ENCODE measurements at regions not wholly inside any gene's neighbourhood (a gene's known extent, or its start where the extent isn't known, plus 50 kb on each side); places are given as distances from the start of the nearest gene placed in this dataset.
"Not testable (repeated sequence)": the region's sequence is repeated elsewhere in the genome, so short reads cannot be mapped to it uniquely, and the experiment has no call there.

DNA sequence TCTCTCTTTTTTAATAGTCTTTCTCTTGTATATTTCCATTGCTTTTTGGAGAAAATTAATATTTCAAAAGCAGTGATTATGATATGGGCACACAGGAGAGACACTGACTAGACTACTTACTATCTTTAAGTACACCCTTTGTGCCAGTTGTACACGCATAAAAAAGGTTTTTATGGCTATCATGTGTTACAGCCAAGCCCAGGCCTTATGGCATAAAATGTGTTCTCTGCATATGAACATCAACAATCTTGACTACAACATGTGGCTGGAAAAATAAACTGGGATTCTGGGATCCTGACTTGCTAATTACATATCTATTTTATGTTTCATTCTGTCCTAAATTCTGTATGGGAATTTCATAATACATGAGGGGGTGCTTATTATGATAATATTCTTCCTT is 1401.8 kb downstream of the SLITRK5 start:
- no peak overlapping the region for H3K27ac ChIP-seq (ENCODE audit: low read depth)
- no peaks in the 10 kb centered on the region for H3K4me1 ChIP-seq (ENCODE audit: insufficient read depth)
- no peak overlapping the region for H3K4me3 ChIP-seq (ENCODE audit: low read depth, low read length)
- no peaks in the 10 kb centered on the region for H3K36me3 ChIP-seq (ENCODE audit: insufficient read depth)
- WGBS = 62% methylated on average over 1 of the region's 1 CpG
- DNase-seq (ENCODE audit: extremely low spot score) = no peak

DNA sequence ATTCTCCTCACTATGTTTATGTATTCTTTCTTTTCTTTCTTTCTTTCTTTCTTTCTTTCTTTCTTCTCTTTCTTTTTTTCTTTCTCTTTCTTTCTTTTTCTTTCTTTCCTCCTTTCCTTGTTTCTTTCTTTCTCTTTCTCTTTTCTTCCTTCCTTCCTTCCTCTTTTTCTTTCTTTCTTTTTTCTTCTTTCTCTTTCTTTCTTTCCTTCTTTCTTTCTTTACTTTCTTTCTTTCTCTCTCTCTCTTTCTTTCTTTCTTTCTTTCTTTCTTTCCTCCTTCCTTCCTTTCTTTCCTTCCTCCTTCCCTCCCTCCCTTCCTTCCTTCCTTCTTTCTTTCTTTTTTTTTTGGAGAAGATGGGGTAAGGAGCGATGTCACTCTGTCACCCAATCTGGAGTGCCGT is 1405.5 kb downstream of the SLITRK5 start:
- no peak for DNase-seq (ENCODE audit: extremely low spot score)
- Histone ChIP-seq H3K27ac (ENCODE audit: low read depth) (no peak overlapping the region), H3K36me3 (ENCODE audit: insufficient read depth) (no peaks in the 10 kb centered on the region), H3K4me3 (ENCODE audit: low read depth, low read length) (no peak overlapping the region), H3K4me1 (ENCODE audit: insufficient read depth) (no peaks in the 10 kb centered on the region)
- 94% methylated on average over 2 of the region's 2 CpGs for WGBS

DNA sequence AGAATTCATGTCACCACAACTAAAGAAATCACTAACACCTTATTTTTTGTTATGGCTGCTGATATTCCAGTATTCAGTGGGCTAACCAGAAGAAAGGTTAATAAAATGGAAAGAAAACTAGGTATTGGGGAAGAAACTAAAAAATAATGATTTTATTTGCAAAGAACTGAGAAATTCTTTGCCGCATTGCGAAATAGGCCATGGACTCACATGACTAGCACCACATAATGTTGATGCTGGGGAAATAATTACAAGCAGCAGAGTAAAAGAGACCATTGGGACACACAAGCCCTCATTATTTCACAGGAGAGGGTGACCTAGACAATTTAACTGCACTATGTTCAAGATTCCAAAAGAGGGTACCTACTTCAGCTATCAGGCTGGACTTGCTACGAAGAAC is 1411.5 kb downstream of the SLITRK5 start:
- no peak overlapping the region for H3K4me3 ChIP-seq (ENCODE audit: low read depth, low read length)
- WGBS = 92% methylated on average over 3 of the region's 3 CpGs
- H3K4me1 ChIP-seq (ENCODE audit: insufficient read depth) = no peaks in the 10 kb centered on the region
- H3K36me3 ChIP-seq (ENCODE audit: insufficient read depth) = no peaks in the 10 kb centered on the region
- no peak overlapping the region for H3K27ac ChIP-seq (ENCODE audit: low read depth)
- DNase-seq (ENCODE audit: extremely low spot score) = no peak

DNA sequence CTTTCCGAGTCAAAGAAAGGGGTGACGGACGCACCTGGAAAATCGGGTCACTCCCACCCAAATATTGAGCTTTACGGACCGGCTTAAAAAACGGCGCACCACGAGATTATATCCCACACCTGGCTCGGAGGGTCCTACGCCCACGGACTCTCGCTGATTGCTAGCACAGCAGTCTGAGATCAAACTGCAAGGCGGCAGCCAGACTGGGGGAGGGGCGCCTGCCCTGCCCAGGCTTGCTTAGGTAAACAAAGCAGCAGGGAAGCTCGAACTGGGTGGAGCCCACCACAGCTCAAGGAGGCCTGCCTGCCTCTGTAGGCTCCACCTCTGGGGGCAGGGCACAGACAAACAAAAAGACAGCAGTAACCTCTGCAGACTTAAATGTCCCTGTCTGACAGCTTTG is 1416.9 kb downstream of the SLITRK5 start:
- H3K4me3 ChIP-seq (ENCODE audit: low read depth, low read length); H3K4me1 ChIP-seq (ENCODE audit: insufficient read depth); H3K27ac ChIP-seq (ENCODE audit: low read depth); H3K36me3 ChIP-seq (ENCODE audit: insufficient read depth); DNase-seq (ENCODE audit: extremely low spot score): not testable (repeated sequence)
- 90% methylated on average over 16 of the region's 16 CpGs for WGBS

DNA sequence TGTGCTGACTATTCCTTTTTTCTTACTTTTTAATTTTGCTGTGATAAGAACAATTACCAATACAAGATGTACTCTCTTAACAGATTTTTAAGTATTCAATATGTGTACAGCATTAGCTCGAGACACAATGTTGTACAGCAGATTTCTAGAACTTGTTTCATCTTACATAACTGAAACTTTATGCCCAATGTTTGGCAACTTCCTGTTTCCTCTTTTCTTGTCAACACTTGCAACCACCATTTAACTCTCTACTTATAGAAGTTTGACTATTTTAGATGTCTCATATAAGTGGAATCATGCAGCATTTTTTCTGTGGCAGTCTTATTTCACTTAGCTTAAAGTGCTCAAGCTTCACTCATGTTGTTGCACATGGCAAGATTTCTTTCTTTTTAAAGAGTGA is 1426.8 kb downstream of the SLITRK5 start:
- Histone ChIP-seq H3K4me3 (ENCODE audit: low read depth, low read length) (no peak overlapping the region), H3K4me1 (ENCODE audit: insufficient read depth) (no peaks in the 10 kb centered on the region), H3K36me3 (ENCODE audit: insufficient read depth) (no peaks in the 10 kb centered on the region), H3K27ac (ENCODE audit: low read depth) (no peak overlapping the region)
- no peak for DNase-seq (ENCODE audit: extremely low spot score)
- WGBS = 77% methylated on average over 1 of the region's 1 CpG

DNA sequence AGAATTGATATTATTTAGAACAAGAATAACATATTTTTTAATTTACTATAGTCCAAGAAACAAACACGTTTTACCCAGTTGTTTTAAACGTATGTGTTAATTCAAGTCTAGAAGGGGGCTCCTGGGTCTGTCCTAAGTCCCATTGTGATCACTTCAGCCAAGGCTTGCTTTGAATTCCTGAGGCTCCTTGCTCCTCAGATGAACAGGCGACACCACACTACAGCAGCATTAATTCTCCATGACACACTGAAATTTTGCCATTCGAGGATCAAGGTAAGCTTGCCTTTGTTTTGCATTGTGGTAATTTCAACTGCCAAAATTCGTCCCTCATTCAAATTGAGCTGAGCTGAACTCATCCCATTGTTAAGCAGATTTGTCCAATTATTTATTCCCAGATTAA is 1442.6 kb downstream of the SLITRK5 start:
- no peak for DNase-seq (ENCODE audit: extremely low spot score)
- Histone ChIP-seq H3K4me3 (ENCODE audit: low read depth, low read length) (no peak overlapping the region), H3K4me1 (ENCODE audit: insufficient read depth) (no peaks in the 10 kb centered on the region), H3K27ac (ENCODE audit: low read depth) (no peak overlapping the region), H3K36me3 (ENCODE audit: insufficient read depth) (no peaks in the 10 kb centered on the region)
- WGBS = 56% methylated on average over 5 of the region's 5 CpGs

DNA sequence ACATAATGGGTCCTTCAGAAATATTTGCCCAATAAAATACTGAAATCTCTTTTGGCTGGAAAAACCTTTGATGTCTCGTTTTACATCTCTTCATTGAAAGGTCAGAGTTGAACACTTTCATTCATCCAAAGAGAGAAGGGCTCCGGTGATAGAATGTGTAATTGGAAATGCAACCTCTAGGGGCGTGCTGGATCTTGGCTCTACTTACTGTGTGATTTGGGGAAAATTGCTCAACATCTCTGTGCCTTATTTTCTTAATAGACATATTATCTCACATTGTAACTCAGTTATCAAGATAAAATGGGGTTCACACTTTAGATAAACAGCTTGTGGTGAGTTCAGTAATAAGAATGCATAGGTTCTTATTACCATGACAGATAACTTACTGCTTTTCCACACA is 1444.1 kb downstream of the SLITRK5 start:
- H3K4me3 ChIP-seq (ENCODE audit: low read depth, low read length) = no peak overlapping the region
- no peak for DNase-seq (ENCODE audit: extremely low spot score)
- no peaks in the 10 kb centered on the region for H3K36me3 ChIP-seq (ENCODE audit: insufficient read depth)
- H3K4me1 ChIP-seq (ENCODE audit: insufficient read depth) = no peaks in the 10 kb centered on the region
- 76% methylated on average over 3 of the region's 3 CpGs for WGBS
- H3K27ac ChIP-seq (ENCODE audit: low read depth) = no peak overlapping the region

DNA sequence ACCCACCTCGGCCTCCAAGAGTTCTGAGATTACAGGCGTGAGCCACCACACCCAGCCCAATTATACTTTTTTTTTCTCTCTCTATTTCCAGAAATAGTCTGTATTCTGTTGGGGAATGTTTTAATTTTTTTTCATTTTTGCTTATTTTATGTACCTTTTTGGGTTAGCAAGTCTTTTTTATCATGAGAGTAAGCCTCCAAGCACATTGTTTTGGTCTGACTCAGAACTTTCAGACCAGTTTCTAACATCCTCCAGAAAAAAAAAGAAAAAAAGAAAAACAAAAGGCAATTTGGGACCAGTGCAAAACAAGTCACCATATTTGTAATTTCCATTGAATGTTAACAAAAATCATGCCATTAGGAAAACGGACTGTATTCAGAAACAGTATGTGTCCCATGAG is 1465.5 kb downstream of the SLITRK5 start:
- Histone ChIP-seq H3K4me3 (ENCODE audit: low read depth, low read length) (no peak overlapping the region), H3K36me3 (ENCODE audit: insufficient read depth) (no peaks in the 10 kb centered on the region), H3K27ac (ENCODE audit: low read depth) (no peak overlapping the region), H3K4me1 (ENCODE audit: insufficient read depth) (no peaks in the 10 kb centered on the region)
- no peak for DNase-seq (ENCODE audit: extremely low spot score)
- WGBS = 57% methylated on average over 3 of the region's 3 CpGs

DNA sequence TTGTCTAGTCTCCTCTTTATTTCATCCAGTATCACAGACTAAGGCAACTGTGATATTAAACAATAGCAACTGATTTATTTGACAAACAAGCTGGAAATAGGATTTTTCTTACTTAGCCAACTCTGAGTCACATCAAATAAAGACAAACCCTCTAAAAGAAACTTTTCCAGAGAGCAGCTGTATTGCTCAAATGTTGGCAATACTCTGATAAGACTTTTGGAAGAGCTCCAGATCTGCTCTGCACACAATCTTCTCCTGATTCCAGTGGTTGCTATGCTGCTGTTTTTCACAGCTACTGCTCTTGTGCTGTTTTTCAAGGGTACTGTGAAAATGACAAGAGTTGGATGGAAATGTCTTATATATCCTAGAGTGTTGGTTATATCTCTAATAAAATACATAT is 1479.2 kb downstream of the SLITRK5 start:
- Histone ChIP-seq H3K36me3 (ENCODE audit: insufficient read depth) (no peaks in the 10 kb centered on the region), H3K4me3 (ENCODE audit: low read depth, low read length) (no peak overlapping the region), H3K27ac (ENCODE audit: low read depth) (no peak overlapping the region), H3K4me1 (ENCODE audit: insufficient read depth) (no peaks in the 10 kb centered on the region)
- DNase-seq (ENCODE audit: extremely low spot score) = no peak

DNA sequence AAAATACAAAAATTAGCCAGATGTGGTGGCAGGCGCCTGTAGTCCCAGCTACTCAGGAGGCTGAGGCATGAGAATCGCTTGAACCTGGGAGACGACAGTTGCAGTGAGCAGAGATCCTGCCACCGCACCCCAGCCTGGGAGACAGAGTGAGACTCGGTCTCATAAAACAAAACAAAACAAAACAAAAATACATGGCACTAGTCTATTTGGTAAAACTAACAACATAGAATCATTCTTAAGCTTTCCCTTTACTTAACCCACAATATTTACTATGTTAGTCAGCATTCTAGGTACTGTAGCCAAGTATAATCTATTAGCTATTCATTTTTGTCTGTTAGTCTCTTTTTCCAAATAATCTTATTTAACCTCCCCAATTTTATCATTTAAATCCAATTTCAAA is 1482.8 kb downstream of the SLITRK5 start:
- no peaks in the 10 kb centered on the region for H3K36me3 ChIP-seq (ENCODE audit: insufficient read depth)
- H3K27ac ChIP-seq (ENCODE audit: low read depth) = no peak overlapping the region
- no peak for DNase-seq (ENCODE audit: extremely low spot score)
- no peak overlapping the region for H3K4me3 ChIP-seq (ENCODE audit: low read depth, low read length)
- WGBS = 89% methylated on average over 5 of the region's 5 CpGs
- no peaks in the 10 kb centered on the region for H3K4me1 ChIP-seq (ENCODE audit: insufficient read depth)

DNA sequence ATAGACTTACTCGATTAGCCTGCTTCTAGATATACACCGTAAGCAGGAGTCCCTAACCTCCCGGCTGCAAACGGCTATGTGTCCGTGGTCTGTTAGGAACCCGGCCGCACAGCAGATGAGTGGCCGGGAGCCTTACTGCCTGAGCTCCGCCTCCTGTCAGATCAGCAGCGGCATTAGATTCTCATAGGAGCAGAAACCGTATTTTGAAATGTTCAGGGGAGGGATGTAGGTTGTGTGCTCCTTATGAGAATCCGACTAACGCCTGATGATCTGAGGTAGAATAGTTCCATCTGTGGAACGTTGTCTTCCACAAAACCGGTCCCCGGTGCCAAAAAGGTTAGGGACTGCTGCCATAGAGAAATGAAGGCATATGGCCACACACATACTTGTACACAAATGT is 1491.9 kb downstream of the SLITRK5 start:
- H3K4me1 ChIP-seq (ENCODE audit: insufficient read depth) = no peaks in the 10 kb centered on the region
- WGBS = 89% methylated on average over 16 of the region's 16 CpGs
- H3K36me3 ChIP-seq (ENCODE audit: insufficient read depth) = no peaks in the 10 kb centered on the region
- H3K27ac ChIP-seq (ENCODE audit: low read depth) = no peak overlapping the region
- H3K4me3 ChIP-seq (ENCODE audit: low read depth, low read length) = no peak overlapping the region
- DNase-seq (ENCODE audit: extremely low spot score) = no peak

DNA sequence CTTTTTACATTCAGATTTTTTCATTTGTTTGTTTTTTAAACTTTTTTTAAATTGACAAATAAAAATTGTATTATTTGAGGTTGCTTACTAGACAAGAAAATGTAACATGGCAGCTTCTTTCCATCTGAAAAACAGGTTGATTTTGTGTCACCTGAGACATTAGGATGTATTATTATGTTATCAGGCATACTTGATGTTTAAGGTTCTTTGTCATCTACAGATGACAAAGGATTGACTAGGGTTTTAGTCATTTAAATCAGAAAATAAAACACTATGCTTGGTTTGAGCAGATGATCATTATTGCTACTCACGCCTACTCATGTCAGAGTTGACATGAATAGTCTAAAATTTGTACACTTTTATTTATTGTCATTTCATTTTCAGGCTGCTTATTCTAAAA is 1494.5 kb downstream of the SLITRK5 start:
- WGBS = 86% methylated on average over 1 of the region's 1 CpG
- H3K27ac ChIP-seq (ENCODE audit: low read depth) = no peak overlapping the region
- DNase-seq (ENCODE audit: extremely low spot score) = no peak
- H3K36me3 ChIP-seq (ENCODE audit: insufficient read depth) = no peaks in the 10 kb centered on the region
- no peak overlapping the region for H3K4me3 ChIP-seq (ENCODE audit: low read depth, low read length)
- H3K4me1 ChIP-seq (ENCODE audit: insufficient read depth) = no peaks in the 10 kb centered on the region

DNA sequence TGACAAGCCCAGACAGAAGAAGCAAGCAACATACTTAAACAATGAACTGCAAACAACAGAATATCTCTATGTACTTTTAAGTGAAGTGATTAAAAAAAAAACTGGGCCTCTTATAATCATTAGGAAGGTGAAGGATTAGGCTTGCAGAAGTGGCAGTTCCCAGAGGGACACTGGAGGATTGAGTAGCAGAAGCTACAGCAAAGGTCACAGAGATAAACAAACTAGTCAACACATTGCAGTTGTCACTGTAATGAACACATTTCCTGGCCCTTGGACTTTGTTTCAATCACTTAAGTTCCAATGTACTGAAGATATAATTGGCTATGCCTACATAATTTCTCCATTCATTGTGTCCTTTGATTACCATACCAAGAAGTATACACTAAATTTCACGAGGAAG is 1498.8 kb downstream of the SLITRK5 start:
- H3K4me1 ChIP-seq (ENCODE audit: insufficient read depth) = no peaks in the 10 kb centered on the region
- H3K27ac ChIP-seq (ENCODE audit: low read depth) = no peak overlapping the region
- H3K36me3 ChIP-seq (ENCODE audit: insufficient read depth) = no peaks in the 10 kb centered on the region
- no peak overlapping the region for H3K4me3 ChIP-seq (ENCODE audit: low read depth, low read length)
- no peak for DNase-seq (ENCODE audit: extremely low spot score)
- WGBS = 84% methylated on average over 1 of the region's 1 CpG

DNA sequence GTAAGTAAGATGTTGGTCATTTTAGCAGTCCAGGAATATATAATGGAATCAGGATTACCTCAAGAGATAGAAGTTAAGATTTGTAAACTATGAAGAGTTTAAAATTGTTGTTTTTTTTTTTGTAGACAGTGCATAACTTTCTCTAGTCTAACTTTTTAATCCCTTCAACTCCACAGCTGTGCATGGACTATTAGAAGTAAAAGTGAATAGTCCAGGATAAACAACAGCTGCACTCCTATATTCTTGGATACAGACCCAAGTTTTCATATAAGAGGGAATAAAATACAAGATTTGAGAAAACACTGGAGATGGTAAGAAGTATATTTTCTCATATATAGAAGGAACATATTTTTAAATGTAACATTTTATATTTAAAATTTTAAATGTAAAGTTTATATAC is 1509.9 kb downstream of the SLITRK5 start:
- Histone ChIP-seq H3K36me3 (ENCODE audit: insufficient read depth) (no peaks in the 10 kb centered on the region), H3K4me1 (ENCODE audit: insufficient read depth) (no peaks in the 10 kb centered on the region), H3K27ac (ENCODE audit: low read depth) (no peak overlapping the region), H3K4me3 (ENCODE audit: low read depth, low read length) (no peak overlapping the region)
- no peak for DNase-seq (ENCODE audit: extremely low spot score)

DNA sequence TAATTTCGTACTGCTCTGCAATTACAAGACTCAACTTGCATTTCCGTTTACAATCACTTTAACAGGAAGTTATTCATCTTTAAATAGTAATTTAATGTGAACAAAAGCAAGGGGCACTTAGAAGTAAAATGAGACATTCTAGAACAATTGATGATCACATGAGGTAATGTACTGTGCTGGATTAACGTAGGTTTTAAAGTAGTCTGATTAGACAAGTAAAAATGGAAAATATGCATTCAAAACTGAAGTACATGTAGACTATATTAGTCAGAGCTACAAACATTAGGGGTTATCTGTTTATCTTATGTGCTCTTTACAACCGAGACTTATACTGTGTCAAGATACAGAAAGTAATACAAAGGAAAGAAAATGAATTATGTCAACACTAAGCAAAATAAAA is 1528.0 kb downstream of the SLITRK5 start:
- H3K4me3 ChIP-seq (ENCODE audit: low read depth, low read length) = no peak overlapping the region

More for the DNA sequence above, 1528.0 kb downstream of the SLITRK5 start:
- no peaks in the 10 kb centered on the region for H3K4me1 ChIP-seq (ENCODE audit: insufficient read depth)
- H3K27ac ChIP-seq (ENCODE audit: low read depth) = no peak overlapping the region
- peak; percentile 2 for DNase-seq (ENCODE audit: extremely low spot score)
- H3K36me3 ChIP-seq (ENCODE audit: insufficient read depth) = no peaks in the 10 kb centered on the region
- WGBS = 23% methylated on average over 4 of the region's 4 CpGs

Data from urinary bladder (tissue), 3 donors.